HT-29 (cell line): ENCODE measurements at regions not wholly inside any gene's neighbourhood (a gene's known extent, or its start where the extent isn't known, plus 50 kb on each side); places are given as distances from the start of the nearest gene placed in this dataset.
"Not testable (repeated sequence)": the region's sequence is repeated elsewhere in the genome, so short reads cannot be mapped to it uniquely, and the experiment has no call there.

Source experiments
- DNase-seq: peaks from one replicate; pipeline ENCODE4 v3.0.0-alpha.2; 2015; ENCODE audit warnings: low spot score

DNA sequence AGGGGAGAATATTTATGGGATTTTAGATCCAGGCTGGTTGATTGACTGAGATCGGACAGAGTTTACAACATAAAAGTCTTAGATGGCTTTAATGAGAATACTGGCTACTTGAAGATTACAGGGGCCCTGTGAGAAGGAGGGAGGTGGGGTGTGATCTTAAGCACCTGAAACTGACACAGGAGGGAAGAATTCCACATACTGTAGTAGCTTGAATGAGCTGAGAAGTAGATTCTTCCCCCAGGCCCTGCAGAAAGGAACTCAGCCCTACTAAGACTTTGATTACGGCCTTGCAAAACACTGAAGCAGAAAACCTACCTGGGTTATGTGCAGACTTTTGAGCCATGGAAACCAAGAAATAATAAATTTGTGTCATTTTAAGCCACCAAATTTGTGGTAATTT is 1062.9 kb upstream of the GYPC start:
- DNase-seq, result no peak

- DNase-seq, result no peak
Observed at GRCh38 chr2:125596612-125597011, 1059.3 kb upstream of the GYPC start.

- no peak for DNase-seq
Observed at GRCh38 chr2:125615438-125615837, 1040.5 kb upstream of the GYPC start.

- no peak for DNase-seq
Observed at GRCh38 chr2:125630377-125630776, 1025.6 kb upstream of the GYPC start.

DNA sequence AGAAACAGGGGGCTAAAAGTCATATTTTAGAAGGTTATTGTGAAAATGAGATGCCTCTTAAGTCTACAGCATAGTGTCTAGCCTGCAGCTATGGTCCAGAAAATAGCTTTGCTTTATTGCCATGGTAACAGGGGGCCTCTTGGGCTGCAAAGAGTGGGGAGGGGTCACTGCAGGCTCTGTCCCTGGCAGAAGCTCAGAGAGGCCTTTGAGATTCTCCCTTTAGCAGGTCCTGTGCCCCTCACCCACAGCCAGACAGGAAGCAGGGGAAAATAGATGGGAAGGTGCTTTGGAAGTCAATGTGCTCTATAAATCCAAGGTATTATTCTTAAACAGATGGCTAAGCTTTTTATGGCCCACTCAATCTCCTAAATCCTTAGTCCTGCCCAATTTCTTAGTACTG is 1021.3 kb upstream of the GYPC start:
- DNase-seq, result no peak

DNA sequence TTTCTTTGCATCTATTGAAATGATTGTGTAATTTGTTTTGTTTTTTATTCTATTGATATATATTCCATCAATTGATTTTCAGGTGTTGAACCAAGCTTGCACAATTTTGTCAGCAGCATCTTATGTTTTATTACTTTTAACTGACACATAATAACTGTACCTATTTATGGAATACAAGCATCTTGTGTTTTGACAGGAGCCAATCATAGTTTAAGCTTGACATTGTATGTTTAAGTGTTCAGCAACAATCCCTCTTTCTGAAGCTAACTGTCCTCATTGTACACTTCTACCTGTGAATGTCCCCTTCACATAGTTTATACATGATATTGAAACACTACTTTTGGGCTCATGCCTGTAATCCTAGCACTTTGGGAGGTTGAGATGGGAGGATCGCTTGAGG is 1017.6 kb upstream of the GYPC start:
- DNase-seq, result no peak

DNA sequence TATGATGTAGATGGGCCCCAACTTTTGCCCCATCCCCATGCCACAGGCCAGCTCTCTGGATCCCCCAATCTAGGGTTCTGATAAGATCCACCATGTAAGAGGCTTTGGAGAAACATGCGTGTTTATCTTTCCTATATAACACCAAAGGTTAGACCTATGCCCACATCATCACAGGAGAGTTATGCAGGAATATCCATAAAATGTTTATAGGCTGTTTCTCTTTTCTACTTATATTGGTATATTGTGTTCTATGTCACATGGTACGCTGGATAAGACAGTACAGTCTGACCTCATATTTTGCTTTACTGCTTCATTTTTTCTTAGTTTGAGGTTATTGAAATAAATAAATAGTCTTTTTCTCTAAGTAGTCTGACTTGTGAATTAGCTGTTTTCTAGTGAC is 1013.9 kb upstream of the GYPC start:
- DNase-seq, result no peak

DNA sequence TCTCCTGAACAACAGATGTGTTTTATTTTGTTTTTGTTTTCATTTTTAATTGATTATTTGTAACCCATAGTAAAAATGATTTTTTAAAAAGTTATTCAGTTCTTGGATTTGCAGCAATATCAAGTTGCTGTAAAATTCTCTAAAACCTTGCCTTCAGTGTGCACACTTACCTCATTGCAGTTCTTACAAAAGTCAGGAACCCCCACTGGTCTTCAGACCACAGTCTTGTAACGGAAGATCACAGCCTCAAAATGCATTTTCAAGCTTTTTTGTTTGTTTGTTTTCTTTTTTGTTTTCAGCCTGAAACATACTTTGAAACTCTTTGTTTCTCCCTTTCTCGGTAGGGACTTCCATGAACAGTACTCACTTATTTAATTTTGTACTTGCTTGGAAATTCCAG is 1012.8 kb upstream of the GYPC start:
- DNase-seq, result no peak

- DNase-seq, result no peak
Observed at GRCh38 chr2:125643585-125643984, 1012.4 kb upstream of the GYPC start.

DNA sequence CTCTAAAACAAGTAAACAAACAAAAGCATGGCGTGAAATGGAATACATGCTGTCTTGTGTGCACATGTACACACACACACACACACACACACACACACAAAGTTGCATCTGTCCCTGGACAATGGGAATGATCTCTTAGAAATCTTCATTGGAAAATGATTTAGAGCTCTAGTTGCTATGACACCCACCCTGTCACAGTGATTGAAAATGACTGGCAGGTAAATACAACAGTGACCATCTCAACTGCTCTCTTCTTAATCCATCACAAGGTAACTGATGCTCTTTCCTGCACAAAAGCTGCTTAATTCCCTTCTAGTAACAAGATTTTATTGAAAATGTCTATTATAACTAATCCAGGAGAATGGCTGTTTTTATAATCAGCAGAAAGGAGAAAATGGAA is 1011.7 kb upstream of the GYPC start:
- no peak for DNase-seq

- no peak for DNase-seq
Observed at GRCh38 chr2:125652280-125652679, 1003.7 kb upstream of the GYPC start.

- no peak for DNase-seq
Observed at GRCh38 chr2:125654226-125654625, 1001.7 kb upstream of the GYPC start.

GRCh38 chr2:125656190-125656589 is 999.8 kb upstream of the GYPC start:
- DNase-seq, result peak; percentile 8

GRCh38 chr2:125658583-125658982 is 997.4 kb upstream of the GYPC start:
- DNase-seq, result no peak

- DNase-seq, result not testable (repeated sequence)
Observed at GRCh38 chr2:125660369-125660768, 995.6 kb upstream of the GYPC start.

- no peak for DNase-seq
Observed at GRCh38 chr2:125667630-125668029, 988.3 kb upstream of the GYPC start.

GRCh38 chr2:125679903-125680302 is 976.1 kb upstream of the GYPC start:
- DNase-seq, result peak; percentile 35

GRCh38 chr2:125680809-125681208 is 975.1 kb upstream of the GYPC start:
- no peak for DNase-seq

- no peak for DNase-seq
Observed at GRCh38 chr2:125681576-125681975, 974.4 kb upstream of the GYPC start.

GRCh38 chr2:125681976-125682805 is 973.8 kb upstream of the GYPC start:
- DNase-seq, result no peak

DNA sequence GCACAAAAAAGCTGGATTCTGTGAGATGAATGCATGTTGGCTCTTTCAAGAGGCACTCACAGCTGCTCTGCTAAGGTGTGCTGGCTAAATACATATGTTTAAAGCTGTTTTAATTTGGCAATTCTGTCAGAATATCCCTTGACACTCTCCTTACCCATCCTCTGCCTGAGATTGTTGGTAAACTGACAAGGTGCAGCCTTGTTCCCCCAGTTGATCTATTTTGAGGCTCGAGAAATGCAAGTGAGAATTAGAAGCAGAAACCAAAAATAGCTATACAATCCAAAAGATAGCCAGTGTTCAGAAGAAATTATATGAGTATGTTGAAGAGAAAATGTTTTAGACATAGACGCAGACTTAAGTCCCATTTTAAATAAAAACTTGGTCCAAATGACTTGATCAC is 971.7 kb upstream of the GYPC start:
- DNase-seq, result no peak

DNA sequence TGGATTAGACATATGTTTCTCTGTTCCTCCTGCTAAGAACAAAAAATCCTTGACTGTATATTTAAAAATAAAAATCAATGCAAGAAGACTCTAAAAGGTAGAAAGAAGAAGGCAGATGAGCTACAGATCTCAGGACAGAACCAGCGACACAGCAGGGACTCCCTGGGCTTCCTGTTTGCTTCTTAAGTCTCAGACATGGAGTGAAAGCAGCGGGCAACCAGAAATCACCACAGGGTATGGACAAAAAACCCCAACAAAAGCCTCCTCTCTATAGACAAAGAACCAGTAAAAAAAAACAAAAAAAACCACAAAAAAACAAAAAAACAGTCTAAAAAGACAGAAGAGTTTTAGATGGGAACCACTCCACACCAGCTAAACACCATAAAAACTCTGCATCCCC is 971.0 kb upstream of the GYPC start:
- DNase-seq, result no peak

DNA sequence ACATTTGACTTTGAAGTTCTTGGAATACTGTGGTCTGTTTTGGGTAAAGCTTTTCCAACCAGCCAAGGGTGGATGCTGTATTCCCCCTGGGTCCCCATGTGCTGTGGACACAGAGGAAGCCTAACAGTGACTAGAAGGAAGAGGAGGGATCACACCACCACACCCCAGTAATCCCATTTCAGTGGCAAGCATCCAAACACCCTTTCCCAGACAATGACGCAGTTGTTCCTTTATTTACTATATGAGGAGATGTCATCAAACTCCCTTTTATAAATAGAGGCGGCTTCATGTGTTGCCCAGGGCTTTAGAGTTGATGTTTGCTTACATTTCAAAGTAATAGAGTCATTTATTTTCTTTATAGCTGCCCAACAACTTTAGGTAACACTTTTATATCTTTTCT is 959.4 kb upstream of the GYPC start:
- DNase-seq, result peak; percentile 82

- no peak for DNase-seq
Observed at GRCh38 chr2:125698280-125698679, 957.7 kb upstream of the GYPC start.
